HG03103 (cell line): ENCODE measurements at regions not wholly inside any gene's neighbourhood (a gene's known extent, or its start where the extent isn't known, plus 50 kb on each side); places are given as distances from the start of the nearest gene placed in this dataset.

ENCODE experiments used
- ATAC-seq: cut with Tn5 transposase; IDR thresholded peaks from one replicate; pipeline ENCODE4 v1.9.1; 2021; ENCODE audit warnings: low read depth; ENCODE audit not compliant: unreplicated experiment

DNA sequence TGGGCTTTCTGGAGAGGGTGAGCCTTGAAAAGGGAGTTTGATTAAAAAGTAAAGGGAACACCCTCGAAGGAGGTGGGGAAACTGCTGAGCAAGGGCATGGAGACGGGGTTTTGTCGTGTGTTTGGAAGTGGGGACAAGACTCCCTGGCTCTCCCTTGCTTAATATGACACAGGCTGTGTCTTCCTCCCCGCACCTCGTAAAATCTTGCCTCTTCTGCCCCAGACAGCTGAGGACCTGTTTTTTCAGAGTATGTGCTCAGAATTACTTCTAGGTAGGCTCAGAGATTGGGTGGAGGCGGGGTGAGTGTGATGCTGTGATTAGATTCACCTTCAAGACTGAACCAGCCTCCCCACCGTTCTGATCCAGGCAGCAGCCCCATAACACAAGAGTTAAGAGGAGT, 244.4 kb upstream of the TLE3 start:
- no peak for ATAC-seq

DNA sequence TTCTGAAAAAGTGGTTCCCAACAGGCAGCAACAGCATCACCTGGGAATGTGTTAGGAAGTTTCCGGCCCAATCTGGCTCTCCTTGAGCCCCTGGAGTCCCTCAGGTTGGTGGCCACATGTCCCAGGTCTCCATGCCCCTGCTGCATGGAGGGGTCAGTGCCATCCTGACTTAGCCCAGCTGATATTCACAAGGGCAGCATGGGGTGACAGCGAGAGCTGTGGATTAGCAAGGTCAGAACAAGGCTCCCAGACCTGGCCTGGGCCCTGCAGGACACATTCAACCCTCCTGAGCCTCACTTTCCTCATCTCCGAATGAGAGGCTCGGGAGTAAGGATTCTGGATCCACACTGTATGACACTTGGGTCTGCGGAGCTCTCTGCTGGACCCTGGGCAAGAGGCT, 243.8 kb upstream of the TLE3 start:
- no peak for ATAC-seq

DNA sequence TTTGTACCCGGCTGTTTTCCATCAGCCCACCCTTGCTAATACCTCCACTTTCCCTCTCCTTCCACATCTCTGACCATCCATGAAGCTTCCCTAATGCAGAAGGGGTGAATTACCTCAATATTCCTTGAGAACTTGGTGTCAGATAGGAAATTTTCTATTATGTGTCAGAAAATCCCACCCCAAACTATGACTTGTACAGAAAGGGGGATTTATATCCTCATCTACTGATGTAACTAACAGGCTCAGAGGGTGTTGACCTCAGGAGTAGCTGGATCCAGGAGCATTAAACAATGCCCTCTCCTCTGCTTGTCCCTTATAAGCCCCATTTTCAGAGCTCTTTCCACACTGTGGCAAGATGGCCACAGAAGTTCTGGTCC, 242.8 kb upstream of the TLE3 start:
- no peak for ATAC-seq

DNA sequence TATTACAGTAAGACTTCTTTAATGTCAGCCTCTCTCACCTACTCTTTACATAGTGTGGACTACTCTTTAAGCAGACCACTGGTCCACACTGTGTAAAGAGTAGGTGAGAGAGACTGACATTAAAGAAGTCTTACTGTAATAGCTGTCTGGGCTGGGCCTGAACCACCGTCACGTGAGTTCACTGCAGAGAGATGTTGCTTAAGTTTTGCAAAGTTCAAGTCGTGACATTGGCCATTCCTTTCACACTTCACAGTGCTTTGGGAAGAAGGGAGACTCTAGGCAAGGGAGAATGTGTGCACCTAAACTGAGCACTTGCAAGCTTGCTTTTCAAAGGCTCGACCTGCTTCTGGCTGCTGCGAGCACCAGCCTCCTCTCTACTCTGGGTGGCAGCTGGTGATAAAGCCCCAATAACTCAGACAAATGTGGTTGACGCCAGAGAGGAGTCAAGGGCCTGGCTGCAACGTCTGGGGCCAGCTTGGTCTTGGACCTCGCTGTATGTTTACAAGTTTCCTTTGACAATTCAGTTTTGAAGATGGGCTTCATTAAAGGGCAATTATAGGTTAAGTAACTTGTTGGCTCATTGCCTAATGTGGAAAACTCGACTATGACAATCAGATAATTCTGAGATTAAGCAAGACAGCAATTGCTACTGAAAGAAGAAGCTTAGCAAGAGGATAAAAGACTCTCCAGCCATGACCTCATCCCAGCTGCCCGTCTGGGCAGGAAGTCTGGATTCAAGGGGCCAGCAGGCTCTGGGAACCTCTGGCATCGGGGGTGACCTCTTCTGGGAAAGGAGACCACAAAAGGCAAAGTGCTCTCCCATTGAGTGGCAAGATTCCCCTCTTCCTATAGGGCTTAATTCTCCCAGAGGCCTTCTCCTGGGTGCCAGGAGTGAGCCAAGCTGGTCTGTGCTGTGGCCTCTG, 242.1 kb upstream of the TLE3 start:
- ATAC-seq = no peak

DNA sequence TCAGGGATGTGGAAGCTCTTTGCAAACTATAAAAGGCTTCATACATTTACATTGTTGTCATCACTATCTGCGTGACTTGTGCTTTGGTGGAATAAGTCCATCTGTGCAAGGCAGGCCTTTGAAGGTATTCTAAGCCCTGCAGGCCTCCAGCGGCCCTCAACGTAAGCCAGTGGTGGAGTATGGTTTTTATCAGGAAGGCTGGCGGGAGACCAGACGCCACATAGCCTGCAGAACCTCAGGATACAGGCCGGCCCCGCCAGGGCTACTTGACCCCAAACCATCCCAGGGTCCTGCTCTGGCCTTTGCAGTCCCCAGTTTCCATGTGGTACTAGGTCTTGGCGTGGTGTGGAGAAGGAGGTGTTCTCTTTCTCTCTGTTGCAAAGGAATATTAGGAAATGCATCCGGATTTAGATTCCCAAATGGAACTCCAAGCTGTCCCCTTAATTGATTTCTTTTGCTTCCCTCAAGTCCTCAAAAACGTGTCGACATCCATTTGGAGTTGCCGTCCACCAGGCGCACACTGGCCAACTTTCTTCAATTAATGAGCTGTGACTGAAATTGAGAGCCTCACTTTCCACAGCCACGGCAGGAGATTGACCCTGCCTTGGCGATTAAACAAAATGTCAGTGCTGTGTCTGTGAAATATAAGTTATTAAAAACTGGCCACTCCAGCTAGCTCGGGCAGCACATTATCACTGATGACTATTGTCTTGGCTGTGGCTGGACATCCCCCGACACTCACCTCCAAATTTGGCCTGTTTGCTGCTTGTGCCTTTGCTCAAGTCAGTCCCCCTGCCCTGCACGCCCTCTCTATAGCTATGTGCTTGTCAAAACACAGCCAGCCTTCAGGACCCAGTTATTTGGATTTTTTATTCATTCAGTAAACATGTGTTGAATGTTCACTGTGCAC, 239.8 kb upstream of the TLE3 start:
- ATAC-seq = no peak

DNA sequence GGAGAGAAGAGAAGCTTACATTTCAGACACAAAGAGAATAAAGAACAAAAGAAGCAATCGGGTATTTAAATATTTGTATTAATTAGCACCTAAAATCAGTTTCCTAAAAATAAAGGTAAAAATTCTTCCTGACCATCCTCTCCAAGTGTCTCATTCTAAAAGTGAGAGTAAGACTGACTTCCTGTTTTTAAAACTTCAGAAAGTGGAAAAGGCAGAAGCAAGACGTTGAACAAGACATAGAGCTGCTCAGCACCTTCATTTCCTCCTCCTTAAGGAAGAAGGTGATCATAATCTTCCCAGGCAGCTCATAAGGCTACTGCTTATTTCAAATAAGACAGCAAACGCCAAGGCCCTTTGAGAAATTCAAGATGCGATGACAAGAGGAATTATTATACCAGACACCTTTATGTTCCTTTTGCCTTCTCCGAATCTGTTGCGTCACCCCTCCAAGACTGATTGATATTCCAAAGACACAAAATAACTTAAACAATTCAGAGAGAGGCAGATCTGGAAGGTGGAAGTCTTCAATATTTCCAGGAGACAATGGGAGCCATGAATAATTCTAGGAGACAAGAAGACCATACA, 238.8 kb upstream of the TLE3 start:
- ATAC-seq = no peak

DNA sequence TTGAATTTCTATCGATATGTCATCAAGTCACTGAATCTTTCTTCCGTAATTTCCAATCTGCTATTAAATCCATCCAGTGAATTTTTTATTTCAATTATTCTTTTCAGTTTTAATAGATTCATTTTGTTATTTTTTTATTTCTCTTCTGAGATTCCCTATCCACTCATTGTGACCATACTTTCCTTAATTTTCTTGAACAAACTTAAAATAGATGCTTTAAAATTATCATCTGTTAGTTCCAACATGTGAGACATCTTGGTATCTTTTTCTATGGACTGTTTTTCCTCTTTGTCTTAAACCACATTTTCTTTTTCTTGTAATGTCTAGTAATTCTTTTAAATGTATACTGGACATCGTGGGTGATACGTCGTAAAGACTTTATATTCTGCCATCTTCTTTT, 236.6 kb upstream of the TLE3 start:
- ATAC-seq = no peak

DNA sequence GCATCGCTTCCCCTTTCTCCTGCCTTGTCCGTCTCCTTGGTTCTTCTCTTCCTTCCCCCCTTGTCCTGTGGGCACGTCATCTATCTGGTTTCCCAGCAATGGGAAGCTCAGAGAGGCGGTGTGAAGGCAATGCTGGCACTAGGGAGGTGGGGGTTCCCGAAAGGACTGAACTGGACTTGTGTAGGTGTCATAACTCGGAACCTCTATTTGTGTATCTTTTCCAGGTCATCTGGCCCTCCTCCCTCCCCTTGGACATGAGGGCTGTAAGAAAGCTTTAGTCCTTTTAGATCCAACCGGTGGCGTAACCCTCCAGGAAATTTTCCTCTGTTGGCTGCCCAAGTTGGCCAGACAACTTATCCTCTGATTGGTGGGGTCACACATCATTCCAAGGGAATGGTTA, 231.5 kb upstream of the TLE3 start:
- no peak for ATAC-seq

DNA sequence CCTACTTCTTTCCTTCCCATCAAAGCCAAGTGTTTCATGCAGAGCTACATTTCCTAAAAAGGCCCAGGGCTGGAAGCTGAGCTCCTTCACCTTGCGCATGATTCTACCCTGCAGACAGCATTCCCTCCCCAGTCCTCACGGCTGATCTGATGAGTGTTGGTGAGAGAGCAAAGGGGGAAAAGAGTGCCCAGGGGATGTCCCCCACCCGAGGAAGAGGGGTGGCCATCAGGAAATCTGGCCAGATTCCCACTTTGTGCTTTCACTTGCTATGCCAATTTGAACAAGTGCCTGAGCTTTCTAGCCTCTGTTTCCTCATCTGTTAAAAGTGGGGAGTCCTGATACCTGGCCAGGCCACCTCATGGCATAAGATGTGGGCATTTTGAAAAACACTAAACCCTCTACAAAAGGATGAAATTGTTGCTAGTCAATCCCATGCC, 231.0 kb upstream of the TLE3 start:
- ATAC-seq = no peak

DNA sequence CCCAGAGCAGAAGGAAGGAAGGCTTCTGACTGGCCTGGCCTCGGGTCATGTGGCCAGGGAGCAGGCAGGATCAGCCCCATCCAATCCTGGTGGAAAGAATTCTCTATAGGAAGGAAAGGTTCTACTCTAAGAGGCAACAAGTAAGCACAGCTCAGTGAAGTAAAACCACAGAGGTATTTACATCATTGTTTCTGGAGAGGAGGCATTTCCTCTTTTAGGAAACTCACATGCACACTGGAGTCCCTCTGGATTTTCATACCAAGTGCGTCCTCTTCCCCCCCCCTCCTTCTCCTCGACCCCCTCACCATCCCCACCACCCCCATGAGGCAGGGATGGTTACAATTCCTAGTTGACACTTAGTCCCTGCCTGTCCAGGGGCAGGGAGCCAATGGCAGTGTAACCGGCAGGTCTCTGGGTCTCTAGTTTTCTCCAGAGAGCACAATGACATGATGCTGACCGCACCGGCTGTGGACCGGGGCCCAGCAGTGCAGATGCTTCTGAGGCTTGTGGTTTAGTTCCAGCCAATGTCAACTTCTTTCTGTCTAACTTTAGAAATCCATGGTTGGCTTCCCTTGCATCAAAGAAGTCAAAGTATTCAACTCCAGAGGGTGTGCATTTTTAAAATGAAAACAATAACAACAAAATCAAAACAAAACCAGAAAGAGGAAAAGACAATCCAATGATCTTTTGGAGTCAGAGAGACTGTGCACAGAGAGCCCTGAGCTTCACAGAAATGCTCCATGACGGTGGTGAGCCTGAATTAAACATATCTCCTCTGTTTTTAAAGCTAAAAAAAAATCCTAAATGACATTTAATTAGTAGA, 230.3 kb upstream of the TLE3 start:
- no peak for ATAC-seq

DNA sequence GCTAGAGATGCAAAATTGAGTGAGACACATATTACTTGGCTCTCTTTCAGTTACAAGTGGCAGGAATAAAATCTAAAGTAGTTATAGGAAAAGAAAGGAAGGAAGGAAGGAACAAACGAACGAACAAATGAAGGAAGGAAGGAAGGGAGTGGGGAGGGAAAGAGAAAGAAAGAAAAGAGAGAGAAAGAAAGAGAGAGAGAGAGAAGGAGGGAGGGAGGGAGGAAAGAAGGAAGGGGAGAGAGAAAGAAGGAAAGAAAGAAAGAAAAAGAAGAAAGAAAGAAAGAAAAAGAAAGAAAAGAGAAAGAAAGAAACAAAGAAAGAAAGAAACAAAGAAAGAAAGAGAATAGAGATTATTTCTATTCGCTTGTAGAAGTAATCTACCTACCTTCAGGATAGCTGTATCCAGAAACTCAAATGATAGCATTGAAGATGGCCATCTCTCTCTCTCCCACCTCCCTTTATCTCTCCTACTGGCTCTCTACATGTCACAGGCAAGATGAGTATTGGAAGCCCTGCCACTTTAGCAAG, 229.7 kb upstream of the TLE3 start:
- ATAC-seq = no peak

DNA sequence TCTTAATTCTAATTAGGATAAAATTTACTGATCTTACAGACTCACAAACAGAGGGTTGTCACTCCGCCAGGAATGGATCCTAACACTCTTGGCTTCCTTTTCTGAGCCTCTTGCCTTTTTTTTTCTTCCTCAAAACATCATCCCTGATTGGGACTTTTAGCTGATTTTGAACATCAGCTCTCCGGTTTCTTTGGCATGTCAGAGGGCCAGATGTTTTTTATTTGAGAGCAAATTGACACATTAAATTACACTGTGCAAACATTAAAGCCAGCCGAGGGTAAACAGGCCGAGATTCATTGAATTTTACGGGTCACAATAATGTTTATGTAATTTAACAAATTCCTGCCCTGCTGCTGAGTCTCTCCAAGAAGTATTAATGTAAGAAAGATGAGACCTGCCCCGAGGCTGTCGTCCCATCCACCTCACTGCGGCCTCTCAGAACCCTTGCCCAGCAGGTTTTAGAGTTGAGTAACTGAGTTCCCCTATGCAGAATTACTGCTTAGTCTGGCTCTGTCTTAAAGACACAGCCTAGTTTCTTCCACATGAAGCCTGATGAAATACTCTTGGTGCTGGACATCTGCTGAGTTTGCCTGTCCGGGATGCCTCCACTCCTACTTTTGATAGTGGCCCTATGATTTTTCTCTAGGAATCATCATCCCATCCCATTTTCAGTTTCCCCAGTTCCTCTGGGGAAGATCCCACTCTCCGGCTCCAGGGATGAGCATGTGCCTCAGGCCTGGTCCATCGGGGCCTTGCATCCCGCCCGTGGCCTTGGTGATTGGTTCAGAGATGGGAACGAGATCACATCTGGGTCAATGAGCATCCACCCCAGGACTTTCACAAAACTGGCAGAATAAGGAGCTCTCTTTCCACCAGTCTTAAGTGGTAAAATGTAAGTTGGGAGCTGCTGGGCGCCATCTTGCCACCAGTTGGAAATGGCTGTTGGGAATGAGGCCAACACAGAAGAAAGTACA, 226.6 kb upstream of the TLE3 start:
- ATAC-seq = no peak

DNA sequence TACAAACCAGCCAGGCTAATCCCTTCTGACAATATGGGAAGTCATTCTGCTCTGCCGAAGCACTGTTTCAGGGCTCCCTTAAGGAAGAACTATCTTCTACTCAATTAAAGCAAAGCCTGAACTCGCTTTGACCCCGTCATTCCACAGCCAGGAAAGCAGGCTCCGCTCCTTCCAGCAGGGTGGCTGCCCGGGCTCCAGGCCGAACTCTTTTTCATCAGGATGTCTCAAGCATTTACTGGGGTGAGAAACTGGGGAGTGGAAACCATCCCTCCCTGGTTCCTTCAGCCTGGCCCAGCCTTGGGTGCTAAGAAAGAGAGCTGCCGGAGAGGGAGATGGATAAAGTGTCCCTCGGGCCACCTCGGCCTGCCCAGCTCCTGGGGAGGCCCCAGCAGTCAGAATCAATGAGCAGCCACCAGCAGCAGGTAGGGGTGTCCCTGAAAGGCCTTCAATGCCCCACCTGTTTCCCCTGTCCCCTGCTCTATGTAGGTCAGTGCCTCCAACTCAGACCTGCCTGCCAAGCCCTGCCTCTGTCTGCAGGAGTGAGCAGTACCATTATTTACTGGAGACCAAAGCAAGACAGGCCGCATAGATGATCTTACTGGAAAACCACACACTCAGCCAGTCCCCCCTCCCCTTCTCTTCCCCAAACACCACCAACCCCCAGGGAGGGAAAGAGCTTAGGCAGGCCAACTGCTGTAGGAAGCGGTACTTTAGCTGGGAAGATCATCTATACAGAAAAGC, 225.6 kb upstream of the TLE3 start:
- ATAC-seq = no peak

DNA sequence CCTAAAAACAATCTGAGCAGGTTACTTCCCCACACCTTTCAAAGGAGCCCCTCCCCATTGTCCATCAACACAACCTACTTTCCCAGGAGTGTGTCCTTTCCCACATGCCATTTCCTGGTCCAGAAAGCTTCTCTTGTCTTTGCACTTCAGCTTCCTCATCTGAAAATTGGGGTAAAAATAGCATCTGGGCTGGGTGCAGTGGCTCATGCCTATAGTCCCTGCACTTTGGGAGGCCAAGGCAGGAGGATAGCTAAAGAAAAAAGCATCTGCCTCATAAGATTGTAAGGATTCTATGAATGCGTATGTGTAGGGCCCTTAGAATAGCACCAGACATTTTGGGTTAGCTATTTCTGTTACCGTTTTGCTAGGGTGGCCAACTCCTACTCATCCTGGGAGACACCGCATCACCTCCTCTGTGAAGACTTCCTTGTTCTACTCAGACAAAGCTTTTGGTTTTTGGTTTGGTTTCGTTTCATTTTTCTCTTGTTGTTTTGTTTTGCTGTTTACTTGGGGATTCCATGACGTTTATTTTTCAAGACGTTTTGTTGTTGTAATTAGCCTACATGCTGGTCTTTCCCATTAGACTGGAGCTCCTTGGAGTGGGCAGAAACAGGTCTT, 224.4 kb upstream of the TLE3 start:
- no peak for ATAC-seq

DNA sequence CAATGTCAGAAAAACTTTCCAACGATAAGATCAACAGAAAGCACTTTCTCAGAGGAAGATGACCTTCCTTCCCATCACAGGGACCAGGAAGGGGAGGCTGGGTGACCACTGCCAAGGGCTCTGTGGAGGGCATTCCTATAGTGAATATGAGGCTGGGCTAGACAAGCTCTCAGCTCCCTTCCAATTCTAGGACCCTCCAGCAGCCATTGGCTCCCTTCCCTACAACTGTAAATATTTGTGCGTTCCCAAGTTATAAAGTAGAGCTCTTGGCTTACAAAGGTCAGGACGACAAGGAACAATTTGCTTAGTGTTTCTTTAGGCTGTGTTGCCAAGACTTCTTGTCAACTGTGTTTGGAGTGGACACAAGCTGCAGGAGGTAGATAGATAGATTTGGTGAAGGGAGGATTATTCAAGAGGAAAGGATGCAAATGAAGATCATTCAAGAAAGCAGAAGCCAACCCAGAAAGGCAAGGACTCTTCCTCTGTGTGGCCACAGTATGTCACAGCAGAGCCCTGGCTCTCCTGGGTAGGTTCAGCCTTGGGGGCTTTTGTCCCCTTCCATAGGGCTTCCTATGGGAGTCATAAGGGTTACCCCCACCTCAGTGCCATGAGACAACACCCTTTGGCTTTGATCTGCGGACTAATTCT, 223.6 kb upstream of the TLE3 start:
- no peak for ATAC-seq

DNA sequence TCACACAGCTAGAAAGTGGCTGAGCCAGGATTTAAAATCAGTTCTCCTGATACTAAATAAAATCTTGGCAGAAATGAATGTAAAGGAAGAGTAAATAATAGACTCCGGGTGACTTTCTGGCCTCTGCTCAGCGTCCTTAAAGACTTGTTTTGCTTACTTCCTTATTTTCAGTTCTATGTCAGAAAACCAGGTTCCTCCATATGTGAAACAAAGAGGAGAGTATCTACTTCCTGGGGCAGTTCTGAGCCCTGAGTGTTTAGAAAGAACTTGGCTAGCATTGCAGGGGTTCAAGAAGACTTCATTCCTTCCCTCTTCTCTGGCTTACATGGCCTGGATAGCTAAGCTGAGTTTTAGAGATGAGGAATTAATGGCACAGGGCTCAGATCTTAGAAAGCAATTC, 222.8 kb upstream of the TLE3 start:
- ATAC-seq = no peak

DNA sequence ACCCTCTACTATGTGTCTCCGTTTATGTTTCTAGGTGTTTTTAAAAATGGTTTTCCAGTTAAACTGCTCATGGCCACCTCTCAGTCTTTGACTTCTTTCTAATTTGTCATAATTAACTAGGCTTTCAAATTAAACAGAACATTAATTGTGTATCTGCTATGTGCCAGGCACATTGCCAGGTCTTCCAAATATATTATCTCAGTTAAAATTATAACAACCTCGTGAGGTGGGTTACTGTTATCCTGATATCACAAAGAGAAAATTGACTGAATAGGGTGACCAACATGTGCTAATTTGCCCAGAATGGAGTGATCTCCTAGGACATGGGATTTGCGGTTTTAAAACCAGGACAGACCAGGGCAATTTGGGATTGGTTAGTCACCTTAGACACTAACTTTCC, 222.4 kb upstream of the TLE3 start:
- ATAC-seq = no peak
